D721Med (cell line): ENCODE measurements at regions not wholly inside any gene's neighbourhood (a gene's known extent, or its start where the extent isn't known, plus 50 kb on each side); places are given as distances from the start of the nearest gene placed in this dataset.

Experiments
- DNase-seq: peaks from one replicate; pipeline ENCODE4 v3.0.0; 2011; ENCODE audit warnings: low spot score; ENCODE audit not compliant: insufficient read length
- FAIRE-seq: peaks from 2 replicates; lab custom pipeline; 2011; peaks lifted over from hg19 to GRCh38; lab: Jason Lieb, UNC
- TF ChIP-seq, protein P1 (sequence below): IDR thresholded peaks from 2 replicates; pipeline ENCODE4 v1.5.1; 2012; ENCODE audit warnings: mild to moderate bottlenecking, control low read depth; ENCODE audit not compliant: insufficient read depth; ENCODE audit errors: missing control alignments

DNA sequence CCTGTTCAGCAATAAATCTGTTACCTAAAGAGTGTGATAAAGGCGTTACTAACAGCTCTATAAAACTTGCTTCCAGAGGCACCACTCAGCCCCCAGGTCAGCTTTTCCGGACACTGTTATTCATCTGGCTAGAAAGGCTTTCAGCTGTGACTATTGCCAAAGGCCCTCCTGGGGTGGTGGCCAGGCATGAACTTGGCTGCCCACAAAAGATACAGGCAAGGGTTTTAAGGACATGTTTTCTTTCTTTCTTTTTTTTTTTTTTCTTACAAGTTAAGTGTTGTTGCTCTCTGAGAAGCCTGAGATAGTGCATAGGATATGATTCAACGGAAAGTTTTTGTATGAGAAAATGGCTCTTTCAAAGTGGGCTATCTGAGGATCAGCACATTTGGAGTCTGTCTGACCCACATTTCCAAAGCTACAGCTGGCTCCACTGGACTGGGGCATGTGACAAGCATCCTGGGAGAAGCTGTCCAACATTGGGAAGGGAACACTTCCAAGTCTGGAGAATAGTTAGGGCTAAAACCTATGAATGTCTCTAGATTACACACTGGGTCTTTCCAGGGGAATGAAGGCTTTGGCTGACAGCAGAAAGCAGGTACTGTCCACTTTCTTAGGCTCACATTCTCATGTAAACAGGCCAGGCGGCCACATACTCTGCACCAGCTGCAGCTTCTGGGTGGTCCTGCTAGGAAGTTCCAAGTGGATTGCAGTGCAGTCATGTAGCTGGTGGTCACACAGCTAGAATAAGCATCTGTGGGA lies 639.7 kb downstream of the LMO4 start:
- FAIRE-seq (no peak), DNase-seq (no peak)
- TF ChIP-seq, protein P1, sequence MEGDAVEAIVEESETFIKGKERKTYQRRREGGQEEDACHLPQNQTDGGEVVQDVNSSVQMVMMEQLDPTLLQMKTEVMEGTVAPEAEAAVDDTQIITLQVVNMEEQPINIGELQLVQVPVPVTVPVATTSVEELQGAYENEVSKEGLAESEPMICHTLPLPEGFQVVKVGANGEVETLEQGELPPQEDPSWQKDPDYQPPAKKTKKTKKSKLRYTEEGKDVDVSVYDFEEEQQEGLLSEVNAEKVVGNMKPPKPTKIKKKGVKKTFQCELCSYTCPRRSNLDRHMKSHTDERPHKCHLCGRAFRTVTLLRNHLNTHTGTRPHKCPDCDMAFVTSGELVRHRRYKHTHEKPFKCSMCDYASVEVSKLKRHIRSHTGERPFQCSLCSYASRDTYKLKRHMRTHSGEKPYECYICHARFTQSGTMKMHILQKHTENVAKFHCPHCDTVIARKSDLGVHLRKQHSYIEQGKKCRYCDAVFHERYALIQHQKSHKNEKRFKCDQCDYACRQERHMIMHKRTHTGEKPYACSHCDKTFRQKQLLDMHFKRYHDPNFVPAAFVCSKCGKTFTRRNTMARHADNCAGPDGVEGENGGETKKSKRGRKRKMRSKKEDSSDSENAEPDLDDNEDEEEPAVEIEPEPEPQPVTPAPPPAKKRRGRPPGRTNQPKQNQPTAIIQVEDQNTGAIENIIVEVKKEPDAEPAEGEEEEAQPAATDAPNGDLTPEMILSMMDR = no peak

DNA sequence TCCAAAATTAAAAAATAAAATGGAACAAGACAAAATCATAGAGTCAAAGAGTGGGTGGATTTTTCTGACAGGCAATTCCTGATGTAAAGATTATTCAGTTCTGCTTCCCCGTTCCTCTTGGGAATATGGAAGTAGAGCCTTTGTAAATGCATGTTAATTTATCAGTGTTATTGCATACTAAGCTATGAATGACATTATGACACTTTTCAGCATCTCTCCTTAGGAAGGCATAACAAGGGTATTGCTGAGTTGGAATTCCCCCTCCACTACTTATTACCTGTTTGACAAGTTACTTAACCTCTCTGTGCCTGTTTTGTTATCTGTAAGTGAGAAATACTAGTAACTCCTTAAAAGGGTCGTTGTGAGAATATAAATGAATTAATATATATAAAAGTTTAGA lies 640.4 kb downstream of the LMO4 start:
- TF ChIP-seq, protein P1 = no peak
- no peak for FAIRE-seq
- DNase-seq = no peak

DNA sequence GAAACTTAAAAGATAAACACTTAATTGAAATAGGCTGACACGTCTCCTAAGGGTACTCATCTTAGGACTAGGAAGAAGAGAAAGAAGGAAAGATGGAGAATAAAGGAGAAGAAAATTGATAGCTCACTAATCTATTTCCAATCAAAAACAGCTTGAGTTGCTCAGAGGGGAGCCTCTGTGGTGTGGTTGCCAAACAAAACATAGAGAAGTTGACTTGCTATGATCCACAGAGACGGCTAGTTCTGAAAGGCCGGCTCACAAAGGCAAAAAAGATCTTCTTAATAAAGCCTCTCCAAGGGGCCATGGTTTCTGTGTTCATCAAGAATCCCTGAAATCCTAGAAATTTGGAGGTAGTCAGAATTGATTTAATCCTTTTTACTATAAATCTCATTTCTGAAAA lies 644.1 kb downstream of the LMO4 start:
- FAIRE-seq (no peak), DNase-seq (no peak)

DNA sequence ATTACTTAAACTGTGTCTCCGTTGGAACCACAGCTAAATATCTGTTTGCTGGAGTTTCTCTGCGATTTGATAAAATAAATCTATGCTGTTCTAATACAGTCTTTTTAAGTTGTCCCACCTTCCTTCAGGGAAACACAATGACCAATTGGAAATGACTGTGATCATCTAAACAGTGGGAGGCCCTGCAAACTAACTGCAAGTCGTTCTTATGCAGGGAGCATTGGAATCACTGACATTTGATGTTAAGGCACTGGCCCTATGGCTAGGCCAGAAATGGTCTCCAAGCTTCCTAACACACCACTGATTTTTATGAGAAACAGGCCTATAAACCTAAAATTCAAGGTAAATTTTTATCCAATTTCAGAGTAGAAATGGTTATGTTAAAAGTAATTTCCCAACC lies 645.2 kb downstream of the LMO4 start:
- TF ChIP-seq, protein P1 = no peak
- FAIRE-seq (no peak), DNase-seq (no peak)

More for the DNA sequence above, 644.1 kb downstream of the LMO4 start:
- TF ChIP-seq, protein P1 = no peak

DNA sequence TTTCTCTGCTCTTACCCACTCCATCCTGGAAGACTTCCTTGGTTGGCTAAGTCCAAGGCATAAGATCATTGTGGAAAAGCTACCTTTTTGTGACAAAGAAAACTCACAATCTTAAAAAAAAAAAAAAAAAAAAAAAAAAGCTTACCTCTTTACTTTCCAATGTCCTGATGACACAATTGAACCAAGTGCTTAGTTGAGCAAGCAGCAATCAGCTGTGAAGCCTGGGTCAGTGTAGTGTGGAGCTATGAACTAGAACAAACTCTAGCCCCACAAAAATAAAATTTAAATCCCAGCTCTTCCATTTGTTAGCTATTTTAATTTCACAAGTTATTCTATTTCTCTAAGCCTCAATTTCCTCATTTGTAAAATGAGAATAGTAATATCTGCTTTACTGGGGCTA lies 647.6 kb downstream of the LMO4 start:
- TF ChIP-seq, protein P1 = no peak
- FAIRE-seq = no peak

DNA sequence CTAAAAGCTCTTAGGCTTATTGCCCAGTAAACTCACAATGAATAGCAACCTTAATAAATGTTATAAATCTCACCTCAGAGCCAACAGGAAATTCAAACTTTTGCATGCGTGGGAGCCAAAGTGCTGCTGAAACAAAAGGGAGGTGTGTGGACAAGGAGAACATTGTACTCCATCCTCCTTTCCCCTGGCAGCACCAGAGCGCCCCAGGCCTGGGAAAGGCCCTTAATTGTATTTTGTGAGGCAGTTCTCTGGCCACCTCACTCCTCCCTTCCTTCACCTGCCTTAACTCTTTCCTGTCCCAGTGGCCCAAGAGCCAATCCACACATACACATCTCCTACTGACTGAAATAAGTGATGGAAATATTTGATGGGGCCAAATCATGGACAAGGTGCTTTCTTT lies 648.5 kb downstream of the LMO4 start:
- DNase-seq (no peak), FAIRE-seq (no peak)
- TF ChIP-seq, protein P1 = no peak

More for the DNA sequence above, 647.6 kb downstream of the LMO4 start:
- no peak for DNase-seq

DNA sequence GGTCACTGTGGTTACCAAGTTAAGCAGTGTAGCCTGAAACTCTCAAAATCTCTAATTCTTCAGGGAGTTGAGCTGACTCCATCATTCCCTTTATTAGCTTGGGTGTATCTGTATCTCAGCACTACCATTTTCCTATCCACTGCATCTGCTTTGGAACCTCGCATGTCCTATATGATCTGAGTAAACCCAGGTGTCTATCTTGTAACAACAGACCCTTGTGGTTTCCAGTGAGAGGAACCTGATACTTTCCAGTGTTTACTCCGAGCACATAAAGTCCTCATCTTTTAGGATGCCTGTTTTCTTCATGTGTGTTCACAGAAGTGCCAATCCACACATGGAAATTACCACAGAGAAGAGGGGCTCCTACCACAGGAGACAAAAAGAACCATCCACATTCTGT lies 650.4 kb downstream of the LMO4 start:
- DNase-seq = no peak
- FAIRE-seq = no peak

More for the DNA sequence above, 650.4 kb downstream of the LMO4 start:
- TF ChIP-seq, protein P1 = no peak
